A549 (cell line): ENCODE measurements at regions not wholly inside any gene's neighbourhood (a gene's known extent, or its start where the extent isn't known, plus 50 kb on each side); places are given as distances from the start of the nearest gene placed in this dataset.

ENCODE experiments used
- ATAC-seq, 2 experiments: fragments of 200-7000 bp in 1 of 2; fragments of >200 bp in 1 of 2; cut with Nextera tagmentation in 1 of 2; cut with Tn5 transposase in 1 of 2; 3 replicates each; pipeline versions ENCODE4 v1.8.0 to v1.9.1; 2018 to 2020; ENCODE audit warnings: mild to moderate bottlenecking in 1 of 2, moderate library complexity in 1 of 2
- CTCF ChIA-PET: fragments of 300-600 bp; sonication (Branson Sonifier 250); formaldehyde crosslinking; extraction: SDS; loops from one replicate; lab custom pipeline; 2021; ENCODE audit warnings: antibody characterized with exemption, inconsistent platforms; lab: Yijun Ruan, JAX
- POLR2A ChIA-PET: fragments of 350-600 bp; formaldehyde crosslinking; extraction: SDS; loops from one replicate; lab custom pipeline; 2021; ENCODE audit warnings: antibody characterized with exemption, inconsistent platforms; lab: Yijun Ruan, JAX
- DNase-seq, 2 experiments: peaks; one replicate each; pipeline versions ENCODE4 v3.0.0 to v3.0.0-alpha.2; 2011 to 2016; ENCODE audit warnings: low read depth in 1 of 2, low spot score in 1 of 2
- FAIRE-seq: peaks from 2 replicates; lab custom pipeline; 2011; peaks lifted over from hg19 to GRCh38; lab: Jason Lieb, UNC
- H3K27ac ChIP-seq, 2 experiments: fragments of >200 bp; sonication (Bioruptor Twin); formaldehyde crosslinking; 3 replicates each; pipeline ENCODE4 v1.5.1; 2016 to 2017
- H3K4me1 ChIP-seq: fragments of >200 bp; sonication (Bioruptor Twin); formaldehyde crosslinking; 3 replicates; pipeline ENCODE4 v1.6.1; 2016
- H3K4me2 ChIP-seq: fragments of >200 bp; sonication (Bioruptor Twin); formaldehyde crosslinking; 3 replicates; pipeline ENCODE4 v1.6.1; 2016
- H3K4me3 ChIP-seq: fragments of >200 bp; sonication (Bioruptor Twin); formaldehyde crosslinking; 3 replicates; pipeline ENCODE4 v1.5.1; 2016
- H3K9me3 ChIP-seq: fragments of >200 bp; sonication (Bioruptor Twin); formaldehyde crosslinking; 3 replicates; pipeline ENCODE4 v1.6.1; 2016
- CEBPB ChIP-seq, 2 experiments: fragments of >200 bp in 1 of 2; sonication (Bioruptor Twin) in 1 of 2; formaldehyde crosslinking in 1 of 2; IDR thresholded peaks; 2 replicates each; pipeline ENCODE4 v1.6.1; 2012 to 2016
- CHD2 ChIP-seq: fragments of 150-350 bp; IDR thresholded peaks from 2 replicates; pipeline ENCODE4 v1.6.1; 2014; ENCODE audit warnings: low read length; ENCODE audit not compliant: partially characterized antibody
- CTCF ChIP-seq: fragments of >200 bp; sonication (Bioruptor Twin); formaldehyde crosslinking; IDR thresholded peaks from 3 replicates; pipeline ENCODE4 v1.5.1; 2016
- EHF ChIP-seq: fragments of 250-450 bp; sonication (Bioruptor Pico); IDR thresholded peaks from 2 replicates; pipeline ENCODE4 v1.5.0; 2020; ENCODE audit warnings: mild to moderate bottlenecking
- ELK1 ChIP-seq: fragments of 150-350 bp; IDR thresholded peaks from 2 replicates; pipeline ENCODE4 v1.6.1; 2014; ENCODE audit warnings: low read depth, mild to moderate bottlenecking, low read length
- HEYL ChIP-seq: fragments of 250-450 bp; sonication (Bioruptor Pico); IDR thresholded peaks from 2 replicates; pipeline ENCODE4 v1.8.0; 2021; ENCODE audit warnings: mild to moderate bottlenecking, moderate library complexity
- JUNB ChIP-seq: fragments of >200 bp; sonication (Bioruptor Twin); formaldehyde crosslinking; IDR thresholded peaks from 2 replicates; pipeline ENCODE4 v1.6.1; 2016
- KDM5A ChIP-seq: fragments of 200-600 bp; sonication (generic); IDR thresholded peaks from 2 replicates; pipeline ENCODE4 v1.6.1; 2016; ENCODE audit warnings: antibody characterized with exemption, mild to moderate bottlenecking
- MAX ChIP-seq: IDR thresholded peaks from 2 replicates; pipeline ENCODE4 v1.6.1; 2012
- MAZ ChIP-seq: fragments of 150-350 bp; IDR thresholded peaks from 2 replicates; pipeline ENCODE4 v1.6.1; 2014; ENCODE audit warnings: antibody characterized with exemption, low read depth, low read length, borderline replicate concordance
- NFE2L2 ChIP-seq: fragments of 150-350 bp; conservative IDR thresholded peaks from 2 replicates; pipeline ENCODE4 v1.6.1; 2014; ENCODE audit warnings: low read length
- NR3C1 ChIP-seq: fragments of >200 bp; sonication (Bioruptor Twin); formaldehyde crosslinking; IDR thresholded peaks from 3 replicates; pipeline ENCODE4 v1.6.1; 2017
- PBX3 ChIP-seq: IDR thresholded peaks from 2 replicates; pipeline ENCODE4 v1.6.1; 2012
- RAD21 ChIP-seq, 2 experiments: fragments of >200 bp in 1 of 2; sonication (Bioruptor Twin) in 1 of 2; formaldehyde crosslinking in 1 of 2; IDR thresholded peaks in 1 of 2; conservative IDR thresholded peaks in 1 of 2; 2 replicates in 1 of 2; 3 replicates in 1 of 2; pipeline ENCODE4 v1.6.1; 2012 to 2018; ENCODE audit warnings: inconsistent platforms in 1 of 2
- RCOR1 ChIP-seq: fragments of 150-350 bp; IDR thresholded peaks from 2 replicates; pipeline ENCODE4 v1.6.1; 2014; ENCODE audit warnings: antibody characterized with exemption, low read length, low read depth
- SREBF2 ChIP-seq: fragments of 450-650 bp; IDR thresholded peaks from 2 replicates; pipeline ENCODE4 v1.6.1; 2014; ENCODE audit warnings: mild to moderate bottlenecking, moderate library complexity
- ZFP36 ChIP-seq: fragments of 450-650 bp; IDR thresholded peaks from 2 replicates; pipeline ENCODE4 v1.6.1; 2014; ENCODE audit warnings: borderline replicate concordance; ENCODE audit not compliant: partially characterized antibody
- ZSCAN20 ChIP-seq: fragments of 250-450 bp; sonication (Bioruptor Pico); IDR thresholded peaks from 2 replicates; pipeline ENCODE4 v1.8.0; 2022; ENCODE audit warnings: mild to moderate bottlenecking, moderate library complexity
- WGBS: methylation state at CpG from one replicate; pipeline ENCODE4 v1.1.6; 2017; ENCODE audit errors: missing lambda C conversion rate; 5-methylcytosine and 5-hydroxymethylcytosine counted together
- TF ChIP-seq, protein P1 (sequence below): fragments of 250-450 bp; sonication (Bioruptor Pico); IDR thresholded peaks from 2 replicates; pipeline ENCODE4 v1.5.0; 2021; ENCODE audit warnings: mild to moderate bottlenecking, moderate library complexity, borderline replicate concordance
- TF ChIP-seq, protein P2 (sequence below): IDR thresholded peaks from 2 replicates; pipeline ENCODE4 v1.6.1; 2012; ENCODE audit warnings: low read depth, borderline replicate concordance
- TF ChIP-seq, protein P3 (sequence below): fragments of 250-450 bp; sonication (Bioruptor Pico); IDR thresholded peaks from 2 replicates; pipeline ENCODE4 v1.5.0; 2020; ENCODE audit warnings: low read depth, mild to moderate bottlenecking, moderate library complexity

GRCh38 chr10:33414841-33415240 is 80.4 kb upstream of the NRP1 start:
- TF ChIP-seq RCOR1 (no peak), CHD2 (no peak), ELK1 (no peak), EHF (CRISPR knock-in tag) (no peak), MAZ (no peak), CEBPB (IDR thresholded peaks at IDR 0.05) (no peak), NFE2L2 (no peak), SREBF2 (no peak), ZSCAN20 (CRISPR knock-in tag) (no peak), NR3C1 (no peak), MAX (no peak)
- TF ChIP-seq, protein P1, sequence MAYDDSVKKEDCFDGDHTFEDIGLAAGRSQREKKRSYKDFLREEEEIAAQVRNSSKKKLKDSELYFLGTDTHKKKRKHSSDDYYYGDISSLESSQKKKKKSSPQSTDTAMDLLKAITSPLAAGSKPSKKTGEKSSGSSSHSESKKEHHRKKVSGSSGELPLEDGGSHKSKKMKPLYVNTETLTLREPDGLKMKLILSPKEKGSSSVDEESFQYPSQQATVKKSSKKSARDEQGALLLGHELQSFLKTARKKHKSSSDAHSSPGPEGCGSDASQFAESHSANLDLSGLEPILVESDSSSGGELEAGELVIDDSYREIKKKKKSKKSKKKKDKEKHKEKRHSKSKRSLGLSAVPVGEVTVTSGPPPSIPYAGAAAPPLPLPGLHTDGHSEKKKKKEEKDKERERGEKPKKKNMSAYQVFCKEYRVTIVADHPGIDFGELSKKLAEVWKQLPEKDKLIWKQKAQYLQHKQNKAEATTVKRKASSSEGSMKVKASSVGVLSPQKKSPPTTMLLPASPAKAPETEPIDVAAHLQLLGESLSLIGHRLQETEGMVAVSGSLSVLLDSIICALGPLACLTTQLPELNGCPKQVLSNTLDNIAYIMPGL (CRISPR knock-in tag), result no peak
- TF ChIP-seq, protein P2, sequence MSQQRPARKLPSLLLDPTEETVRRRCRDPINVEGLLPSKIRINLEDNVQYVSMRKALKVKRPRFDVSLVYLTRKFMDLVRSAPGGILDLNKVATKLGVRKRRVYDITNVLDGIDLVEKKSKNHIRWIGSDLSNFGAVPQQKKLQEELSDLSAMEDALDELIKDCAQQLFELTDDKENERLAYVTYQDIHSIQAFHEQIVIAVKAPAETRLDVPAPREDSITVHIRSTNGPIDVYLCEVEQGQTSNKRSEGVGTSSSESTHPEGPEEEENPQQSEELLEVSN, result no peak
- Histone ChIP-seq H3K4me3 (no peak overlapping the region), H3K9me3 (no peaks in the 10 kb centered on the region), H3K4me2 (no peak overlapping the region), H3K27ac (no peak overlapping the region), H3K4me1 (peaks cover 6% of the 10 kb centered on the region; the same call in 1 of the 3 replicates)
- ChIA-PET CTCF (interaction anchor here (1.5 to 1.6 kb wide), 2 partner anchors 7 to 221 kb away, joined by 3 read pairs; no protein-coding TSS in a partner anchor), POLR2A (no interaction called here)
- WGBS, result 97% methylated on average over 1 of the region's 1 CpG
- FAIRE-seq, result no peak
- DNase-seq, result no peak
- ATAC-seq, result no peak

DNA sequence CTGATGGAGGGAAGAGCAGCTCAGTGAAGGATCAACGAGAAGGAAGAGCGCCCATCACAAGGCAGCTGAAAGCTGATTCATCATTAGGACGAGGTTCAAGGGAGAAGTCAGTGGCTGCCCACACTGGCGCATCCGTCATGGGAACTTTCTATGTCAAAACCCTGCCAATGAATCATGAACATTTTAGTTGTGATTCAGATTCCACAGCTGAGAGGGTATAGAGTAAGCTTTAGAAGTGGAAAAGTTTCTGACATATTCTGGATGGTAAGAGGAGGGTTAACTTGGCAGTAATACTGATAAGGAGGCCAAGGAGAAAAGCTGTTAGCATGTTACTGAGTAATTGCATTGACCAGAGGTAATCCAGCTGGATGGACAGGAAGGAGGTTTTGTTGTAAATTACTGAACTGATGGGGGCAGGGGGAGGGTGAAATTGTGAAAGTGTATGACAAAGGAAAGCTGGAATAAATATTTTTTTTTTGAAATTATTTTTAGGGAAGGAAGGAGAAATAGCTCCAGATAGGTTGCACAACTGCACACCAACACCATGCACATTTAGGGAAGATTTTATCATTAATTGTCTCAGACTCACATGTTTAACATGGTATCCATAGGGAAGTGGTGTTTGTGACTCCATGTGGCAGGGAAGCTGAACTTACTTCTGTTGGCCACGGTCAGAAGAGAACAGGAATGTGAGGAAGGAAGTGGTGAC is 78.3 kb upstream of the NRP1 start:
- Histone ChIP-seq H3K27ac (peak overlapping the region in 1 of 2 experiments; percentile 52; a peak in 3 of 6 replicates), H3K4me2 (no peak overlapping the region; the same call in 2 of the 3 replicates), H3K4me3 (no peak overlapping the region), H3K9me3 (0 out of 3 replicates have a peak, but pooled peaks cover 1% of the 10 kb centered on the region)
- WGBS, result 66% methylated on average over 6 of the region's 6 CpGs
- DNase-seq (no peak), ATAC-seq (peak; percentile 30 to 70), FAIRE-seq (no peak)
- CTCF ChIA-PET, result interaction anchor here (1.3 kb wide), 1 partner anchor 82 kb away, joined by 3 read pairs; no protein-coding TSS in a partner anchor
- TF ChIP-seq RAD21 (conservative IDR thresholded peaks at IDR 0.05 in 1 of 2, IDR thresholded peaks at IDR 0.05 in 1 of 2) (no peak), HEYL (no peak), RCOR1 (no peak), MAZ (no peak), KDM5A (no peak), JUNB (no peak), ZFP36 (no peak), PBX3 (no peak), CTCF (no peak)
- TF ChIP-seq, protein P3, sequence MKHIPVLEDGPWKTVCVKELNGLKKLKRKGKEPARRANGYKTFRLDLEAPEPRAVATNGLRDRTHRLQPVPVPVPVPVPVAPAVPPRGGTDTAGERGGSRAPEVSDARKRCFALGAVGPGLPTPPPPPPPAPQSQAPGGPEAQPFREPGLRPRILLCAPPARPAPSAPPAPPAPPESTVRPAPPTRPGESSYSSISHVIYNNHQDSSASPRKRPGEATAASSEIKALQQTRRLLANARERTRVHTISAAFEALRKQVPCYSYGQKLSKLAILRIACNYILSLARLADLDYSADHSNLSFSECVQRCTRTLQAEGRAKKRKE (CRISPR knock-in tag), result no peak
- TF ChIP-seq, all 56 proteins: peak for 0
- POLR2A ChIA-PET, result interaction anchor here (0.7 to 1.7 kb wide), 3 partner anchors 47 to 78 kb away, joined by 3 to 8 read pairs (median 6); no protein-coding TSS in a partner anchor
- H3K4me1 ChIP-seq, result peaks cover 6% of the 10 kb centered on the region; the same call in 1 of the 3 replicates
